GM12801 (cell line): ENCODE measurements at regions not wholly inside any gene's neighbourhood (a gene's known extent, or its start where the extent isn't known, plus 50 kb on each side); places are given as distances from the start of the nearest gene placed in this dataset.

Experiments
- TF ChIP-seq, protein P1 (sequence below): IDR thresholded peaks from one replicate; pipeline ENCODE4 v1.5.1; 2011; ENCODE audit warnings: control low read depth; ENCODE audit not compliant: insufficient read length; ENCODE audit errors: extremely low read depth

GRCh38 chr2:199131136-199131655, 326.5 kb downstream of the SATB2 start:
- TF ChIP-seq, protein P1, sequence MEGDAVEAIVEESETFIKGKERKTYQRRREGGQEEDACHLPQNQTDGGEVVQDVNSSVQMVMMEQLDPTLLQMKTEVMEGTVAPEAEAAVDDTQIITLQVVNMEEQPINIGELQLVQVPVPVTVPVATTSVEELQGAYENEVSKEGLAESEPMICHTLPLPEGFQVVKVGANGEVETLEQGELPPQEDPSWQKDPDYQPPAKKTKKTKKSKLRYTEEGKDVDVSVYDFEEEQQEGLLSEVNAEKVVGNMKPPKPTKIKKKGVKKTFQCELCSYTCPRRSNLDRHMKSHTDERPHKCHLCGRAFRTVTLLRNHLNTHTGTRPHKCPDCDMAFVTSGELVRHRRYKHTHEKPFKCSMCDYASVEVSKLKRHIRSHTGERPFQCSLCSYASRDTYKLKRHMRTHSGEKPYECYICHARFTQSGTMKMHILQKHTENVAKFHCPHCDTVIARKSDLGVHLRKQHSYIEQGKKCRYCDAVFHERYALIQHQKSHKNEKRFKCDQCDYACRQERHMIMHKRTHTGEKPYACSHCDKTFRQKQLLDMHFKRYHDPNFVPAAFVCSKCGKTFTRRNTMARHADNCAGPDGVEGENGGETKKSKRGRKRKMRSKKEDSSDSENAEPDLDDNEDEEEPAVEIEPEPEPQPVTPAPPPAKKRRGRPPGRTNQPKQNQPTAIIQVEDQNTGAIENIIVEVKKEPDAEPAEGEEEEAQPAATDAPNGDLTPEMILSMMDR: no peak

- TF ChIP-seq, protein P1: no peak
Measured at GRCh38 chr2:199130501-199130900, 327.2 kb downstream of the SATB2 start.

DNA sequence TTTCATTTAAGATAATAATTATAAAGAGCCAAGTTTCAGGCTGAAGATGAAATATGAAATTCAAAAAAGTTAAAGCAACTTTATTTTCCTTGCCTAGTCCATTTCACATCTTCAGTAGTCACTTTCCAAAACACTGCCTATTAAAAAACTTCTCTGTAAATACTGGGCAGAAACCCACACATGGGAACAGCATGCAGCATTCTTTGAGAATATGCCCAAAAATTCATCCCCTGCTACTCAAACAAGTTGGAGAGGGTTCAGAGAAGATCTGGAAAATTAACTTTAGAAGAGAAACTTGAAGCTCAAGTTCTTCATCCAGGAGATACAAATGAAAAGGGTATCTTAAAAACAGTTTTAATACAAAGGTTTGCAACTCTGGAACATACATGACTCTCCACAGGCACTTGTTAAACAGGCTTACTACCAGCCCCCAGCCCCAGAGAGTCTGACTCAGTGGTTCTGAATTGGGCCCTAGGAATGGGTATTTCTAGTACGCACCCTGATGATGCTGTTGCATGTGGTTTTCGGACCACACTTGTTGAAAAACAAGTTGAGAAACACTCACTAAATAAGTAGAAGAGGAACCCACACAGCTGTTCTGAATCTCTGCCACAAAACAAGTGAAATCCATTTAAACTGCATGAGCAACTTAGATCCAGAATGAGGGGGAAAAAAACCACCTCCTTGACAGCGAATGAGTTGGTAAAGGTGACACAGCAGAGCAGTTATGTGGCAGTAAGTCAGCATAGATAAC, 329.1 kb downstream of the SATB2 start:
- TF ChIP-seq, protein P1: no peak

GRCh38 chr2:199119796-199120195, 337.9 kb downstream of the SATB2 start:
- TF ChIP-seq, protein P1: no peak

DNA sequence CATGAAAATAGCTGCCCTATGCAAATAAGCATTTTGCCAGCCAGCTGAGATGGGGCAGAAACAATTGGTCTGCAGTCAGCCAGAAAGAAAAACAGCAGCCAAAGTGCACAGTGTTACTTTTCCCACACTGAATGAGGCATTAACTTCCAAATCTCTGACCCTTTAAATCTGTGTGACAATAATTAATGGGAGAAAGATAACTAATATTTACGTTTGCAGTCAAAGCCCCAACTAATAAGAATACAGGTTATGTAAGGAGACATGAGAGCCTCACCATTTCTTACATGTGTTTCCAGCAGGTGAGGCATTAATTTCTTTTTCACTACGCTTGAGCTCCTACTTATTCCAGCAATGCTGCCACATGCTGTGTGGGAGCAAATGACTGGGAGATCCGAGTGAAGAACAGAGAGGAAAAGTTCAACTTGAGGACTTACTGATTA, 339.0 kb downstream of the SATB2 start:
- TF ChIP-seq, protein P1: no peak

DNA sequence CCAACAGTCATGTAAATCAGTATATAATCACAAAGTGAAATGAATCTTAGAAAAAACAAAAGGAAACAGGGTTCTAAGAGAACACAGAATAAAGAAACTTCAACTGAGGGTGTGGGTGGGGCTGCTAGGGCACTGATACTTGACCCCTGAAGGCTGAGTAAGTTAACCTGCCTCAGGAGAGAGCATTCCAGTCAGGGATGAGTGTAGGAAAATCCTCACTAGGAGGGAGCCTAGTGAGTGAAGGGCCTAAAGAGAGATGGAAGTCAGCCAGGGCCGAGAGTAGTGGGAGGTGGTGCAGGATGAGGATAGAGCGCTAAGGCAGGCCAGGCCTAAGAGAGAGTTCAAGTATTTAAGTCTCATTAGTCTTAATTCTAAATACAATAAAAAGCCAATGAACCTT, 342.6 kb downstream of the SATB2 start:
- TF ChIP-seq, protein P1: no peak

DNA sequence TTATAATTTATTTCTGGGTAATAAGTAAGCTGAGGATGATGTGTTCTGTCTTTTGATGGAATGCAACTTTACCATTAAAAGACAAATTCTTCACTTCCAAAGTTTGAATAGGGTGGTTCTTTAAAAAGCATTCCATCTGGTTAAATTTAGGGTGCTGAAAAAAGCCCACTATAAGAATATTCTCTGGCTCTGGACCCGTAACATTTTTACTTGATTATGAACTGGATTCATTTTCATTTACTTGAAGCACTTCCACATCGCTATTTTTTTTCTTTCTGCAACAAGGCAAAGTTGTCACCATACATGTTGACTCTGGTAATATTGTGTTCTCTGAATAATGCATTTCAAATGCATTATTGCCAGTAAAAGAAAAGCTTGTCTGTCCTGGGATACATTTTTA, 344.6 kb downstream of the SATB2 start:
- TF ChIP-seq, protein P1: no peak
